HL-60 (cell line): ENCODE measurements at regions not wholly inside any gene's neighbourhood (a gene's known extent, or its start where the extent isn't known, plus 50 kb on each side); places are given as distances from the start of the nearest gene placed in this dataset.

ENCODE experiments used
- DNase-seq, 2 experiments: peaks; one replicate each; pipeline ENCODE4 v3.0.0-alpha.2; 2010 to 2020; ENCODE audit warnings: low read depth in 1 of 2, low spot score in 1 of 2
- H3K27ac ChIP-seq: fragments of 250-450 bp; sonication (Bioruptor Pico); replicated peaks from 2 replicates; pipeline ENCODE4 v1.5.1; 2020; ENCODE audit warnings: mild to moderate bottlenecking, moderate library complexity
- H3K27me3 ChIP-seq: fragments of 250-450 bp; sonication (Bioruptor Pico); 2 replicates; pipeline ENCODE4 v1.5.1; 2021; ENCODE audit warnings: mild to moderate bottlenecking, moderate library complexity; ENCODE audit not compliant: insufficient read depth, poor library complexity, severe bottlenecking
- H3K4me3 ChIP-seq: replicated peaks from 2 replicates; pipeline ENCODE4 v1.5.1; 2011; ENCODE audit warnings: mild to moderate bottlenecking, control low read depth, low read length; ENCODE audit not compliant: insufficient read depth
- GABPA ChIP-seq: IDR thresholded peaks from 2 replicates; pipeline ENCODE4 v1.6.1; 2012; ENCODE audit warnings: low read depth
- POLR2AphosphoS5 ChIP-seq: IDR thresholded peaks from 2 replicates; pipeline ENCODE4 v1.6.1; 2012; ENCODE audit warnings: low read depth
- SPI1 ChIP-seq: IDR thresholded peaks from 2 replicates; pipeline ENCODE4 v1.6.1; 2012; ENCODE audit warnings: low read depth, mild to moderate bottlenecking, borderline replicate concordance
- TF ChIP-seq, protein P1 (sequence below): IDR thresholded peaks from 2 replicates; pipeline ENCODE4 v1.6.1; 2012; ENCODE audit warnings: low read depth; ENCODE audit not compliant: insufficient replicate concordance
- TF ChIP-seq, protein P2 (sequence below): IDR thresholded peaks from one replicate; pipeline ENCODE4 v1.5.1; 2011; ENCODE audit warnings: low read length, control low read depth, inconsistent platforms; ENCODE audit not compliant: insufficient read depth

DNA sequence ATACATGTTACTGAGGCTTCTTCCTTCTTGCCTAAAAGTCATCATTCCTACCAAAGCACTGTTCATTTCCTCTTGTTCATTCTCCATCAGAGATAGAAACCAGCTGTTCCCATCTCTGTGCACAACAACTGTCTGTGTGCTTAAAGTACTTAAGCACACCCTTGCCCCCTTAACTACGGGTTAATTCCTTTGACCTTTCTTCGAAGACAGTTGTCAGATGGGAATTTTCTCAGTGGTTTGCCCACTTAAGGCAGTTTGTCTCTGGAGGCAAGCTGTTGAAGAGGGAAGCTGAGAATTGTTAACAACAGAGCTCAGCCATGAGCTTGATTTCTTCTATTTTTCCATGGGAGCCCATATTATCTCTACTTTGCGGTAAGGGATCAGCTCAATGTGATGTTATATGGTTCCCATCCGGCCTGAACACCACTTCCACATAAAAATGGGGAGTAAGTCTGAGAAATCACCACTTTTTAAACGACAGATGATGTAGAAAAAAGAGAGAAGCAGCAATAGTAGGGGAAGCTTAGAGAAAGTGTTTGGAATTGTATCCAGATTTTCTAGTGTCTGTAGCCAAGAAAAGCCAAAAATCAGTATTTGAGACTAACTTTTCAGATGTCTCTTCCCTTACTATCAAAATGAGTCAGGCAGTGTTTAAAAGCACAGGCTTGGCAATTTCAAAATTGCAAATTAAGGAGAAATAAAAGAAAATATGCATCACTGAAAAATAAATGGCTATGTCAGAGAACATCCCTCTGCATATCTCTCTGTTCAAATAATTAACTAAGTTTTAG is 194.4 kb downstream of the SLIT2 start:
- DNase-seq = no peak
- Histone ChIP-seq H3K4me3 (no peak overlapping the region), H3K27me3 (no peaks in the 10 kb centered on the region), H3K27ac (no peak overlapping the region)
- no peak for TF ChIP-seq SPI1
- no peak for TF ChIP-seq GABPA
- TF ChIP-seq, protein P1, sequence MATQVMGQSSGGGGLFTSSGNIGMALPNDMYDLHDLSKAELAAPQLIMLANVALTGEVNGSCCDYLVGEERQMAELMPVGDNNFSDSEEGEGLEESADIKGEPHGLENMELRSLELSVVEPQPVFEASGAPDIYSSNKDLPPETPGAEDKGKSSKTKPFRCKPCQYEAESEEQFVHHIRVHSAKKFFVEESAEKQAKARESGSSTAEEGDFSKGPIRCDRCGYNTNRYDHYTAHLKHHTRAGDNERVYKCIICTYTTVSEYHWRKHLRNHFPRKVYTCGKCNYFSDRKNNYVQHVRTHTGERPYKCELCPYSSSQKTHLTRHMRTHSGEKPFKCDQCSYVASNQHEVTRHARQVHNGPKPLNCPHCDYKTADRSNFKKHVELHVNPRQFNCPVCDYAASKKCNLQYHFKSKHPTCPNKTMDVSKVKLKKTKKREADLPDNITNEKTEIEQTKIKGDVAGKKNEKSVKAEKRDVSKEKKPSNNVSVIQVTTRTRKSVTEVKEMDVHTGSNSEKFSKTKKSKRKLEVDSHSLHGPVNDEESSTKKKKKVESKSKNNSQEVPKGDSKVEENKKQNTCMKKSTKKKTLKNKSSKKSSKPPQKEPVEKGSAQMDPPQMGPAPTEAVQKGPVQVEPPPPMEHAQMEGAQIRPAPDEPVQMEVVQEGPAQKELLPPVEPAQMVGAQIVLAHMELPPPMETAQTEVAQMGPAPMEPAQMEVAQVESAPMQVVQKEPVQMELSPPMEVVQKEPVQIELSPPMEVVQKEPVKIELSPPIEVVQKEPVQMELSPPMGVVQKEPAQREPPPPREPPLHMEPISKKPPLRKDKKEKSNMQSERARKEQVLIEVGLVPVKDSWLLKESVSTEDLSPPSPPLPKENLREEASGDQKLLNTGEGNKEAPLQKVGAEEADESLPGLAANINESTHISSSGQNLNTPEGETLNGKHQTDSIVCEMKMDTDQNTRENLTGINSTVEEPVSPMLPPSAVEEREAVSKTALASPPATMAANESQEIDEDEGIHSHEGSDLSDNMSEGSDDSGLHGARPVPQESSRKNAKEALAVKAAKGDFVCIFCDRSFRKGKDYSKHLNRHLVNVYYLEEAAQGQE = no peak
- no peak for TF ChIP-seq POLR2AphosphoS5
- TF ChIP-seq, protein P2, sequence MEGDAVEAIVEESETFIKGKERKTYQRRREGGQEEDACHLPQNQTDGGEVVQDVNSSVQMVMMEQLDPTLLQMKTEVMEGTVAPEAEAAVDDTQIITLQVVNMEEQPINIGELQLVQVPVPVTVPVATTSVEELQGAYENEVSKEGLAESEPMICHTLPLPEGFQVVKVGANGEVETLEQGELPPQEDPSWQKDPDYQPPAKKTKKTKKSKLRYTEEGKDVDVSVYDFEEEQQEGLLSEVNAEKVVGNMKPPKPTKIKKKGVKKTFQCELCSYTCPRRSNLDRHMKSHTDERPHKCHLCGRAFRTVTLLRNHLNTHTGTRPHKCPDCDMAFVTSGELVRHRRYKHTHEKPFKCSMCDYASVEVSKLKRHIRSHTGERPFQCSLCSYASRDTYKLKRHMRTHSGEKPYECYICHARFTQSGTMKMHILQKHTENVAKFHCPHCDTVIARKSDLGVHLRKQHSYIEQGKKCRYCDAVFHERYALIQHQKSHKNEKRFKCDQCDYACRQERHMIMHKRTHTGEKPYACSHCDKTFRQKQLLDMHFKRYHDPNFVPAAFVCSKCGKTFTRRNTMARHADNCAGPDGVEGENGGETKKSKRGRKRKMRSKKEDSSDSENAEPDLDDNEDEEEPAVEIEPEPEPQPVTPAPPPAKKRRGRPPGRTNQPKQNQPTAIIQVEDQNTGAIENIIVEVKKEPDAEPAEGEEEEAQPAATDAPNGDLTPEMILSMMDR = no peak

DNA sequence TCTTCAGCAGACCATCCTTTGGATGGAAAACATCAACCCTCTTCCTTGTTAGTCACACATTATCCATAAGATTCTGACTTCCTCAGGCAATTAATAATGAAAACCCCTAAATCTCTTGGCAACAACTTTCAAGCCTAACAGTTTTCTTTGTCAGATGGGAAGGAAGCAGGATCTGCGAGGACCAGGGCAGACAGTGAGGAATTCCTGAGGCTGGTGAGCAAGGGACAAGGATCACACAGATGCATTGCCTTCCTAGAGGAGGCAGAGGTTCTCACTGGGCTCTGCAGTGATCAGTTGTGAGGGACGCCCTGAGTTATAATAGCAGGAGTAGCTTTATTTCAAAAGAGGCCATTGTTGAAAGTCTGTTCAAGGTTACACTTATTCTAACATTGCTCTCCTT is 195.4 kb downstream of the SLIT2 start:
- H3K4me3 ChIP-seq = no peak overlapping the region
- no peaks in the 10 kb centered on the region for H3K27me3 ChIP-seq
- H3K27ac ChIP-seq = no peak overlapping the region
- no peak for TF ChIP-seq GABPA
- TF ChIP-seq, protein P1 = no peak
- no peak for TF ChIP-seq POLR2AphosphoS5
- no peak for TF ChIP-seq SPI1
- TF ChIP-seq, protein P2 = no peak
- DNase-seq = no peak

DNA sequence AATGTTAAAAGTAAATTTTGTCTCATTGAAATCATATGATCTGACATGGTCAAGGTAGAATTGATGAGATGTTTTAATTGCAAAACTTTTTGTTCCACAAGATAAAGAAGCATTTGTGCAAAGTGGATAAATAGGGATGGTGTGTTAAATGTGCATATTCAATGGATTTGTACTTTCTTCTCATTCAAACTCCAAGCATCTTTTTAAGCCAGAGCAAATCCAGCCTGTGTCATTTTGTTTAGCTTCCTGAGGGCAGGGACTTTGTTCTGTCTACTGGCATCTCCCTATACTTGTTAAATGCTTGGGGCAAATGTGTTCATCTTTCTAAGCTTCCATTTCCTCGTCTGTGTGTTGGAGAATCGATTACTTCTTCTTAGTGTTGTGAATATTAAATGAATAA is 200.3 kb downstream of the SLIT2 start:
- TF ChIP-seq SPI1 = no peak
- TF ChIP-seq, protein P2 = no peak
- no peak for TF ChIP-seq GABPA
- TF ChIP-seq, protein P1 = no peak
- no peak for TF ChIP-seq POLR2AphosphoS5
- Histone ChIP-seq H3K27me3 (no peaks in the 10 kb centered on the region), H3K27ac (no peak overlapping the region), H3K4me3 (no peak overlapping the region)
- no peak for DNase-seq
